WTC11 (cell line): ENCODE measurements at regions not wholly inside any gene's neighbourhood (a gene's known extent, or its start where the extent isn't known, plus 50 kb on each side); places are given as distances from the start of the nearest gene placed in this dataset.

Experiments
- ATAC-seq: fragments of 200-7000 bp; cut with Tn5 transposase; 2 replicates; pipeline ENCODE4 v1.10.0; 2021; ENCODE audit warnings: mild to moderate bottlenecking, moderate library complexity
- CTCF ChIA-PET: fragments of 300-600 bp; sonication (Branson Sonifier 250); formaldehyde crosslinking; loops from one replicate; lab custom pipeline; 2021; ENCODE audit warnings: antibody characterized with exemption; lab: Charles Lee
- POLR2A ChIA-PET: fragments of 350-600 bp; sonication (Branson Sonifier 250); formaldehyde crosslinking; loops from one replicate; lab custom pipeline; 2021; ENCODE audit warnings: antibody characterized with exemption; lab: Charles Lee
- DNase-seq: peaks from one replicate; pipeline ENCODE4 v3.0.0; 2021; ENCODE audit warnings: low spot score
- H3K27ac Mint-ChIP-seq: 2 replicates; pipeline ENCODE4 v1.8.0; 2021; ENCODE audit warnings: mixed read lengths
- H3K27me3 Mint-ChIP-seq: 2 replicates; pipeline ENCODE4 v1.8.0; 2021; ENCODE audit warnings: low read depth, mild to moderate bottlenecking, moderate library complexity, mixed read lengths
- H3K36me3 Mint-ChIP-seq: 2 replicates; pipeline ENCODE4 v1.8.0; 2021; ENCODE audit warnings: mixed read lengths
- H3K4me1 Mint-ChIP-seq: 2 replicates; pipeline ENCODE4 v1.8.0; 2022; ENCODE audit warnings: mixed read lengths
- H3K4me3 Mint-ChIP-seq: 2 replicates; pipeline ENCODE4 v1.8.0; 2021; ENCODE audit warnings: mild to moderate bottlenecking, moderate library complexity, mixed read lengths
- H3K9me3 Mint-ChIP-seq: 2 replicates; pipeline ENCODE4 v1.8.0; 2021; ENCODE audit warnings: mixed read lengths
- CBFB ChIP-seq: sonication (generic); formaldehyde crosslinking; IDR thresholded peaks from 2 replicates; pipeline ENCODE4 v1.8.1; 2022; ENCODE audit warnings: mild to moderate bottlenecking, low read depth, missing genetic modification reagents
- CREB1 ChIP-seq: sonication (generic); formaldehyde crosslinking; IDR thresholded peaks from 2 replicates; pipeline ENCODE4 v1.8.0; 2023; ENCODE audit warnings: mild to moderate bottlenecking, missing genetic modification reagents
- EMX1 ChIP-seq: fragments of 250-450 bp; sonication (Bioruptor Pico); IDR thresholded peaks from 2 replicates; pipeline ENCODE4 v1.8.0; 2021; ENCODE audit warnings: mild to moderate bottlenecking
- ETV6 ChIP-seq: sonication (generic); formaldehyde crosslinking; IDR thresholded peaks from 2 replicates; pipeline ENCODE4 v1.8.1; 2022; ENCODE audit warnings: mild to moderate bottlenecking, missing genetic modification reagents
- GRHL2 ChIP-seq: fragments of 250-450 bp; sonication (Bioruptor Pico); IDR thresholded peaks from 2 replicates; pipeline ENCODE4 v1.8.0; 2022; ENCODE audit warnings: mild to moderate bottlenecking, moderate library complexity; ENCODE audit not compliant: insufficient replicate concordance, severe bottlenecking
- HMGA2 ChIP-seq: fragments of 250-450 bp; sonication (Bioruptor Pico); IDR thresholded peaks from 2 replicates; pipeline ENCODE4 v1.4.0; 2021; ENCODE audit warnings: mild to moderate bottlenecking, moderate library complexity
- JAZF1 ChIP-seq: fragments of 250-450 bp; sonication (Bioruptor Pico); IDR thresholded peaks from 2 replicates; pipeline ENCODE4 v1.9.0; 2021; ENCODE audit warnings: moderate library complexity, mild to moderate bottlenecking, inconsistent platforms
- JUN ChIP-seq: sonication (generic); formaldehyde crosslinking; IDR thresholded peaks from 2 replicates; pipeline ENCODE4 v1.8.0; 2023; ENCODE audit warnings: mild to moderate bottlenecking, missing genetic modification reagents
- NFATC4 ChIP-seq: fragments of 250-450 bp; sonication (Bioruptor Pico); IDR thresholded peaks from 2 replicates; pipeline ENCODE4 v1.9.0; 2021; ENCODE audit warnings: mild to moderate bottlenecking
- NR1H2 ChIP-seq: sonication (generic); formaldehyde crosslinking; IDR thresholded peaks from 2 replicates; pipeline ENCODE4 v1.9.0; 2021; ENCODE audit warnings: mild to moderate bottlenecking, moderate library complexity, missing genetic modification reagents
- PRRX2 ChIP-seq: fragments of 250-450 bp; sonication (Bioruptor Pico); IDR thresholded peaks from 2 replicates; pipeline ENCODE4 v1.8.0; 2021; ENCODE audit warnings: mild to moderate bottlenecking
- TP53 ChIP-seq: sonication (generic); formaldehyde crosslinking; IDR thresholded peaks from 2 replicates; pipeline ENCODE4 v1.8.1; 2023; ENCODE audit warnings: mild to moderate bottlenecking, missing genetic modification reagents
- ZBTB21 ChIP-seq: sonication (generic); formaldehyde crosslinking; IDR thresholded peaks from 2 replicates; pipeline ENCODE4 v1.8.1; 2023; ENCODE audit warnings: mild to moderate bottlenecking, missing genetic modification reagents, borderline replicate concordance
- ZNF121 ChIP-seq: sonication (generic); formaldehyde crosslinking; IDR thresholded peaks from 2 replicates; pipeline ENCODE4 v1.8.0; 2023; ENCODE audit warnings: missing genetic modification reagents
- TF ChIP-seq, protein P1 (sequence below): sonication (generic); formaldehyde crosslinking; IDR thresholded peaks from 2 replicates; pipeline ENCODE4 v1.8.1; 2023; ENCODE audit warnings: mild to moderate bottlenecking, missing genetic modification reagents, moderate library complexity
- TF ChIP-seq, protein P2 (sequence below): sonication (generic); formaldehyde crosslinking; IDR thresholded peaks from 2 replicates; pipeline ENCODE4 v1.8.0; 2022; ENCODE audit warnings: mild to moderate bottlenecking, missing genetic modification reagents
- TF ChIP-seq, protein P3 (sequence below): fragments of 250-450 bp; sonication (Bioruptor Pico); IDR thresholded peaks from 2 replicates; pipeline ENCODE4 v2.1.2; 2022; ENCODE audit warnings: mild to moderate bottlenecking, moderate library complexity
- TF ChIP-seq, protein P4 (sequence below): sonication (generic); formaldehyde crosslinking; IDR thresholded peaks from 2 replicates; pipeline ENCODE4 v1.8.1; 2022; ENCODE audit warnings: mild to moderate bottlenecking, moderate library complexity, missing genetic modification reagents
- TF ChIP-seq, protein P5 (sequence below): sonication (generic); formaldehyde crosslinking; IDR thresholded peaks from 2 replicates; pipeline ENCODE4 v1.8.0; 2022; ENCODE audit warnings: mild to moderate bottlenecking, missing genetic modification reagents
- TF ChIP-seq, protein P6 (sequence below): fragments of 250-450 bp; sonication (Bioruptor Pico); IDR thresholded peaks from 2 replicates; pipeline ENCODE4 v1.9.0; 2021; ENCODE audit warnings: mild to moderate bottlenecking, borderline replicate concordance
- TF ChIP-seq, protein P7 (sequence below): sonication (generic); formaldehyde crosslinking; IDR thresholded peaks from 2 replicates; pipeline ENCODE4 v1.8.0; 2022; ENCODE audit warnings: mild to moderate bottlenecking, missing genetic modification reagents

DNA sequence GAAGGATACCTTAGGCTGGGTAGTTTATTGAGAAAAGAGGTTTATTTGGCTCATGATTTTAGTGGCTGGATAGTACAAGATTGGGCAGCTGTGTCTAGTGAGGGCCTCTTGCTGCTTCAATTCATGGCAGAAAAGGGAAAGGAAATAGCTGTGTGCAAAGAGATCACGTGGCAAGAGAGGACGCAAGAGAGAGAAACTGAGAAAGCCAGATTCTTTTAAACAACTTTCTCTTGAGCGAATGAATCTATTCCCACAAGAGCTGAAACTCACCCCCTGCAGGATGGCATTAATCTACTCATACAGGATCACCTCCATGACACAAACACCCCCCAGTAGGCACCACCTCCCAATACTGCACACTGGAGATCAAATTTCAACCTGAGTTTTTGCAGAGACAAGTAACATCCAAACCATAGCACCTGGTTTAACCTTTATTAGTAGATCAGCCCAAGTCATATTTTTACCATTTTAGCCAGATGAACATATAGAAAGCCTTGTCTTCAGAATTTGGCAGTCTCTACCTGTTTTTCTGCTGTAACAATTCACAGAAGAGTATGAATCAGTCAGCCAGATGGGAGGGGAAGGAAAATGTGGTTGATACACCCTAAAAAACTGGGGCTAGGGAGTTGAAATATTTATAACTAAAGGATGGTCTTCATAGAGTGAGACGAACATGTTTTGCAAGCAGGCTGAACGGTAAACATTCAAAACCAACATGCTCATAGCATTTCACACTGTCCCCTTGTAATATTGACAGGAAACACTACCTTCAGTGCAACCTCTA lies 73.9 kb upstream of the NCKAP5 start:
- CTCF ChIA-PET = interaction anchor here (1.3 to 1.6 kb wide), 2 partner anchors 74 to 123 kb away, joined by 5 to 9 read pairs; partner anchors contain the start of gene NCKAP5
- Mint-ChIP-seq H3K27me3 (peaks cover 4% of the 10 kb centered on the region; the same call in 1 of the 2 replicates), H3K36me3 (no peaks in the 10 kb centered on the region), H3K9me3 (no peaks in the 10 kb centered on the region), H3K27ac (no peak overlapping the region), H3K4me3 (no peak overlapping the region), H3K4me1 (peaks cover 36% of the 10 kb centered on the region)
- no peak for DNase-seq
- POLR2A ChIA-PET = no interaction called here
- no peak; the same call in 1 of the 2 replicates for ATAC-seq
- TF ChIP-seq, protein P1, sequence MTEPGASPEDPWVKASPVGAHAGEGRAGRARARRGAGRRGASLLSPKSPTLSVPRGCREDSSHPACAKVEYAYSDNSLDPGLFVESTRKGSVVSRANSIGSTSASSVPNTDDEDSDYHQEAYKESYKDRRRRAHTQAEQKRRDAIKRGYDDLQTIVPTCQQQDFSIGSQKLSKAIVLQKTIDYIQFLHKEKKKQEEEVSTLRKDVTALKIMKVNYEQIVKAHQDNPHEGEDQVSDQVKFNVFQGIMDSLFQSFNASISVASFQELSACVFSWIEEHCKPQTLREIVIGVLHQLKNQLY = no peak
- TF ChIP-seq CREB1 = no peak
- no peak for TF ChIP-seq ZBTB21
- no peak for TF ChIP-seq GRHL2 (CRISPR knock-in tag)
- TF ChIP-seq, all 79 proteins: peak for 0

DNA sequence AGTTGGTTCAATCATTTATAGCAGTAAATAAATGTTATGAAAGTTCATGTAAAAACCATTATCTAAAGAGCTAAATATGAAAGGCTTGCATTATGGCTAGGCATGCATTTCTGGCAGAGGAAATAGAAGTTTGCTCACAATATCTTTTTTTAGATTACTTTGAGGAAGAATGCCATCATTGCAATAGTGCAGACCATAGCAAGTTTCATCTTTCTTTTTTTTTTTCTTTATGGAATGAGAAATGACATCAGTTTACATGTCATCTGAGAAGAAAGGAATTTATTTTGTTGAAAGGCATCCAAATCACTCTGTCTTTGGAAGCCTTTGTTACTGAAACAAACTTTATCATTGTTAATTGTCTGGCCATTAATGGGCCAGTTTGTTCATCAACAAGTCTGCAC lies 74.5 kb upstream of the NCKAP5 start:
- ATAC-seq = no peak
- POLR2A ChIA-PET = no interaction called here
- H3K27me3 Mint-ChIP-seq = peaks cover 4% of the 10 kb centered on the region; the same call in 1 of the 2 replicates
- no peak for DNase-seq
- no peaks in the 10 kb centered on the region for H3K9me3 Mint-ChIP-seq
- H3K36me3 Mint-ChIP-seq = no peaks in the 10 kb centered on the region
- TF ChIP-seq JAZF1 (CRISPR knock-in tag) (no peak), CBFB (CRISPR knock-in tag) (no peak), NR1H2 (CRISPR knock-in tag) (no peak), EMX1 (CRISPR knock-in tag) (no peak), ZNF121 (CRISPR knock-in tag) (no peak)
- TF ChIP-seq, protein P2, sequence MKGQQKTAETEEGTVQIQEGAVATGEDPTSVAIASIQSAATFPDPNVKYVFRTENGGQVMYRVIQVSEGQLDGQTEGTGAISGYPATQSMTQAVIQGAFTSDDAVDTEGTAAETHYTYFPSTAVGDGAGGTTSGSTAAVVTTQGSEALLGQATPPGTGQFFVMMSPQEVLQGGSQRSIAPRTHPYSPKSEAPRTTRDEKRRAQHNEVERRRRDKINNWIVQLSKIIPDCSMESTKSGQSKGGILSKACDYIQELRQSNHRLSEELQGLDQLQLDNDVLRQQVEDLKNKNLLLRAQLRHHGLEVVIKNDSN (CRISPR knock-in tag) = no peak
- TF ChIP-seq, protein P3, sequence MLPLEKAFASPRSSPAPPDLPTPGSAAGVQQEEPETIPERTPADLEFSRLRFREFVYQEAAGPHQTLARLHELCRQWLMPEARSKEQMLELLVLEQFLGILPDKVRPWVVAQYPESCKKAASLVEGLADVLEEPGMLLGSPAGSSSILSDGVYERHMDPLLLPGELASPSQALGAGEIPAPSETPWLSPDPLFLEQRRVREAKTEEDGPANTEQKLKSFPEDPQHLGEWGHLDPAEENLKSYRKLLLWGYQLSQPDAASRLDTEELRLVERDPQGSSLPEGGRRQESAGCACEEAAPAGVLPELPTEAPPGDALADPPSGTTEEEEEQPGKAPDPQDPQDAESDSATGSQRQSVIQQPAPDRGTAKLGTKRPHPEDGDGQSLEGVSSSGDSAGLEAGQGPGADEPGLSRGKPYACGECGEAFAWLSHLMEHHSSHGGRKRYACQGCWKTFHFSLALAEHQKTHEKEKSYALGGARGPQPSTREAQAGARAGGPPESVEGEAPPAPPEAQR = no peak
- TF ChIP-seq, protein P4, sequence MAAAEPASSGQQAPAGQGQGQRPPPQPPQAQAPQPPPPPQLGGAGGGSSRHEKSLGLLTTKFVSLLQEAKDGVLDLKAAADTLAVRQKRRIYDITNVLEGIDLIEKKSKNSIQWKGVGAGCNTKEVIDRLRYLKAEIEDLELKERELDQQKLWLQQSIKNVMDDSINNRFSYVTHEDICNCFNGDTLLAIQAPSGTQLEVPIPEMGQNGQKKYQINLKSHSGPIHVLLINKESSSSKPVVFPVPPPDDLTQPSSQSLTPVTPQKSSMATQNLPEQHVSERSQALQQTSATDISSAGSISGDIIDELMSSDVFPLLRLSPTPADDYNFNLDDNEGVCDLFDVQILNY = no peak
- TF ChIP-seq, protein P5, sequence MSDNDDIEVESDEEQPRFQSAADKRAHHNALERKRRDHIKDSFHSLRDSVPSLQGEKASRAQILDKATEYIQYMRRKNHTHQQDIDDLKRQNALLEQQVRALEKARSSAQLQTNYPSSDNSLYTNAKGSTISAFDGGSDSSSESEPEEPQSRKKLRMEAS (CRISPR knock-in tag) = no peak
- CTCF ChIA-PET = no interaction called here
- no peak overlapping the region for H3K27ac Mint-ChIP-seq
- H3K4me3 Mint-ChIP-seq = no peak overlapping the region
- H3K4me1 Mint-ChIP-seq = peaks cover 34% of the 10 kb centered on the region

DNA sequence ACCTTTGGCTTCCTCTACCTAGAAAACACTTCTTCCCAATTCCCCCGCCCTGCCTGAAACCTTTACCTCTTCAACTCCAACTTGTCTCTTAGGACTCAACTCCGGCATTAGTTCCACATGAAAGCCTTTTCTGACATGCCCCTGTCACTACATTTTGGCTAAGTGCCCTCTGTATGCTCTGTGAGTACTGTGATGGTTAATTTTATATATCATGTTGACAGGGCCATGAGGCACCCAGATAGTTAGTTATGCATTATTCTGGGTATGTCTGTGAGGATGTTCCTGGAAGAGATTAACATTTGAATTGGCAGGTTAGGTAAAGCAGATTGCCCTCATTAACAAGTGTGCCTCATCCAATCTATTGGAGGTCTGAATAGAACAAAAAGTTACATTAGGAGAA lies 75.6 kb upstream of the NCKAP5 start:
- ATAC-seq = no peak; the same call in 1 of the 2 replicates
- H3K27ac Mint-ChIP-seq = no peak overlapping the region
- POLR2A ChIA-PET = interaction anchor here (0.6 kb wide), 1 partner anchor 12 kb away, joined by 3 read pairs; no protein-coding TSS in a partner anchor
- H3K27me3 Mint-ChIP-seq = peaks cover 4% of the 10 kb centered on the region
- CTCF ChIA-PET = no interaction called here
- DNase-seq = no peak
- H3K36me3 Mint-ChIP-seq = no peaks in the 10 kb centered on the region
- no peak overlapping the region for H3K4me3 Mint-ChIP-seq
- no peaks in the 10 kb centered on the region for H3K9me3 Mint-ChIP-seq
- H3K4me1 Mint-ChIP-seq = peaks cover 34% of the 10 kb centered on the region
- TF ChIP-seq ETV6 (CRISPR knock-in tag) (no peak), JUN (no peak), HMGA2 (CRISPR knock-in tag) (no peak), PRRX2 (CRISPR knock-in tag) (no peak), NFATC4 (CRISPR knock-in tag) (no peak), TP53 (CRISPR knock-in tag) (no peak), NR1H2 (CRISPR knock-in tag) (no peak)
- TF ChIP-seq, protein P6, sequence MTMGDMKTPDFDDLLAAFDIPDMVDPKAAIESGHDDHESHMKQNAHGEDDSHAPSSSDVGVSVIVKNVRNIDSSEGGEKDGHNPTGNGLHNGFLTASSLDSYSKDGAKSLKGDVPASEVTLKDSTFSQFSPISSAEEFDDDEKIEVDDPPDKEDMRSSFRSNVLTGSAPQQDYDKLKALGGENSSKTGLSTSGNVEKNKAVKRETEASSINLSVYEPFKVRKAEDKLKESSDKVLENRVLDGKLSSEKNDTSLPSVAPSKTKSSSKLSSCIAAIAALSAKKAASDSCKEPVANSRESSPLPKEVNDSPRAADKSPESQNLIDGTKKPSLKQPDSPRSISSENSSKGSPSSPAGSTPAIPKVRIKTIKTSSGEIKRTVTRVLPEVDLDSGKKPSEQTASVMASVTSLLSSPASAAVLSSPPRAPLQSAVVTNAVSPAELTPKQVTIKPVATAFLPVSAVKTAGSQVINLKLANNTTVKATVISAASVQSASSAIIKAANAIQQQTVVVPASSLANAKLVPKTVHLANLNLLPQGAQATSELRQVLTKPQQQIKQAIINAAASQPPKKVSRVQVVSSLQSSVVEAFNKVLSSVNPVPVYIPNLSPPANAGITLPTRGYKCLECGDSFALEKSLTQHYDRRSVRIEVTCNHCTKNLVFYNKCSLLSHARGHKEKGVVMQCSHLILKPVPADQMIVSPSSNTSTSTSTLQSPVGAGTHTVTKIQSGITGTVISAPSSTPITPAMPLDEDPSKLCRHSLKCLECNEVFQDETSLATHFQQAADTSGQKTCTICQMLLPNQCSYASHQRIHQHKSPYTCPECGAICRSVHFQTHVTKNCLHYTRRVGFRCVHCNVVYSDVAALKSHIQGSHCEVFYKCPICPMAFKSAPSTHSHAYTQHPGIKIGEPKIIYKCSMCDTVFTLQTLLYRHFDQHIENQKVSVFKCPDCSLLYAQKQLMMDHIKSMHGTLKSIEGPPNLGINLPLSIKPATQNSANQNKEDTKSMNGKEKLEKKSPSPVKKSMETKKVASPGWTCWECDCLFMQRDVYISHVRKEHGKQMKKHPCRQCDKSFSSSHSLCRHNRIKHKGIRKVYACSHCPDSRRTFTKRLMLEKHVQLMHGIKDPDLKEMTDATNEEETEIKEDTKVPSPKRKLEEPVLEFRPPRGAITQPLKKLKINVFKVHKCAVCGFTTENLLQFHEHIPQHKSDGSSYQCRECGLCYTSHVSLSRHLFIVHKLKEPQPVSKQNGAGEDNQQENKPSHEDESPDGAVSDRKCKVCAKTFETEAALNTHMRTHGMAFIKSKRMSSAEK = no peak
- TF ChIP-seq, protein P7, sequence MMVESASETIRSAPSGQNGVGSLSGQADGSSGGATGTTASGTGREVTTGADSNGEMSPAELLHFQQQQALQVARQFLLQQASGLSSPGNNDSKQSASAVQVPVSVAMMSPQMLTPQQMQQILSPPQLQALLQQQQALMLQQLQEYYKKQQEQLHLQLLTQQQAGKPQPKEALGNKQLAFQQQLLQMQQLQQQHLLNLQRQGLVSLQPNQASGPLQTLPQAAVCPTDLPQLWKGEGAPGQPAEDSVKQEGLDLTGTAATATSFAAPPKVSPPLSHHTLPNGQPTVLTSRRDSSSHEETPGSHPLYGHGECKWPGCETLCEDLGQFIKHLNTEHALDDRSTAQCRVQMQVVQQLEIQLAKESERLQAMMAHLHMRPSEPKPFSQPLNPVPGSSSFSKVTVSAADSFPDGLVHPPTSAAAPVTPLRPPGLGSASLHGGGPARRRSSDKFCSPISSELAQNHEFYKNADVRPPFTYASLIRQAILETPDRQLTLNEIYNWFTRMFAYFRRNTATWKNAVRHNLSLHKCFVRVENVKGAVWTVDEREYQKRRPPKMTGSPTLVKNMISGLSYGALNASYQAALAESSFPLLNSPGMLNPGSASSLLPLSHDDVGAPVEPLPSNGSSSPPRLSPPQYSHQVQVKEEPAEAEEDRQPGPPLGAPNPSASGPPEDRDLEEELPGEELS = no peak
- TF ChIP-seq, protein P5 (CRISPR knock-in tag) = no peak
